Heart left ventricle (tissue), 16 donors: ENCODE measurements at regions not wholly inside any gene's neighbourhood (a gene's known extent, or its start where the extent isn't known, plus 50 kb on each side); places are given as distances from the start of the nearest gene placed in this dataset.

ENCODE experiments used
- ATAC-seq, 4 donors: fragments of 200-7000 bp; cut with Tn5 transposase; one replicate each; pipeline ENCODE4 v1.9.1; 2020 to 2022; ENCODE audit warnings: moderate library complexity in 4 of 4, mild to moderate bottlenecking in 3 of 4, moderate number of reproducible peaks in 1 of 4
- DNase-seq, 5 donors: peaks; one replicate each; pipeline ENCODE4 v3.0.0-alpha.2; 2020
- H3K27ac ChIP-seq, 12 donors: fragments of 200-600 bp; sonication (generic) in 4 of 12; one replicate each; pipeline versions ENCODE4 v1.5.0 to v1.8.0; 2016 to 2022; ENCODE audit warnings: mild to moderate bottlenecking in 2 of 12
- H3K27me3 ChIP-seq, 9 donors: fragments of 200-600 bp; sonication (generic) in 2 of 9; one replicate each; pipeline versions ENCODE4 v1.5.1 to v1.8.0; 2016 to 2022; ENCODE audit warnings: mild to moderate bottlenecking in 3 of 9
- H3K36me3 ChIP-seq, 9 donors: fragments of 200-600 bp; sonication (generic) in 2 of 9; one replicate each; pipeline versions ENCODE4 v1.5.0 to v1.8.0; 2018 to 2022; ENCODE audit warnings: mild to moderate bottlenecking in 2 of 9
- H3K4me1 ChIP-seq, 12 donors: fragments of 200-600 bp; sonication (generic) in 4 of 12; one replicate each; pipeline versions ENCODE4 v1.5.0 to v1.8.0; 2016 to 2022; ENCODE audit warnings: mild to moderate bottlenecking in 3 of 12
- H3K4me3 ChIP-seq, 12 donors: fragments of 200-600 bp; sonication (generic) in 4 of 12; one replicate each; pipeline versions ENCODE4 v1.5.0 to v1.8.0; 2017 to 2022; ENCODE audit warnings: mild to moderate bottlenecking in 9 of 12, moderate library complexity in 4 of 12
- H3K9me3 ChIP-seq, 12 donors: fragments of 200-600 bp; sonication (generic) in 4 of 12; one replicate each; pipeline versions ENCODE4 v1.5.0 to v1.8.0; 2016 to 2022; ENCODE audit warnings: mild to moderate bottlenecking in 1 of 12
- POLR2A ChIP-seq, 2 donors: fragments of 450-650 bp; IDR thresholded peaks; one replicate each; pipeline ENCODE4 v1.6.1; 2017; ENCODE audit warnings: antibody characterized with exemption in 2 of 2, mild to moderate bottlenecking in 2 of 2, moderate library complexity in 2 of 2
- WGBS, 4 donors: extraction: QIAGEN DNeasy Blood & Tissue Kit in 2 of 4; methylation state at CpG; one replicate each; pipeline versions ENCODE4 v1.1.5 to v1.1.7; 2013 to 2018; 5-methylcytosine and 5-hydroxymethylcytosine counted together
- intact Hi-C, 10 donors: fragments of 100-400 bp; cut with DNase I; formaldehyde crosslinking; loops; one replicate each; pipeline versions ENCODE4 v1.11.1 to v1.14.2; 2022
- TF ChIP-seq, protein P1 (sequence below), 12 donors: fragments of 200-600 bp; sonication (generic) in 4 of 12; IDR thresholded peaks; one replicate each; pipeline versions ENCODE4 v1.5.0 to v1.8.0; 2018 to 2022; ENCODE audit warnings: antibody characterized with exemption in 12 of 12, mild to moderate bottlenecking in 5 of 12
- donor health status: ischemic (EF 13 %, LVEDD 7.1; RV severe dilation, severe dysfunction).
- donor health status: healthy with polysubstance abuse.
- donor health status: DM: no; HTN: yes; CAD: no.
- donor health status: DM: no; HTN: no; CAD: no.
- donor health status: ischemic (EF 25% LVEDD 6.9; RV normal size, moderate dysfunction).
- donor health status: ischemic (EF 25% LVEDD 5.7; RV mildly dilated, moderate dysfunction).
- donor health status: healthy.
- donor health status: DM: yes; HTN: yes; CAD: no.
- donor health status: ischemic (EF 35%, LVEDD 5.7; RV mildly dilated, moderate dysfunction).
- donor health status: nonischemic (EF 11% LVEDD 7.7; RV severe dilation, severe dysfunction).
- donor health status: DM: yes; HTN: yes; CAD: no.
- donor health status: PGD.
- donor health status: ischemic (EF 29% LVEDD 5.4; RV normal size, mild dysfunction).
- donor health status: nonischemic (EF 23%, LVEDD 6.1; RV moderate dilation, normal function).

DNA sequence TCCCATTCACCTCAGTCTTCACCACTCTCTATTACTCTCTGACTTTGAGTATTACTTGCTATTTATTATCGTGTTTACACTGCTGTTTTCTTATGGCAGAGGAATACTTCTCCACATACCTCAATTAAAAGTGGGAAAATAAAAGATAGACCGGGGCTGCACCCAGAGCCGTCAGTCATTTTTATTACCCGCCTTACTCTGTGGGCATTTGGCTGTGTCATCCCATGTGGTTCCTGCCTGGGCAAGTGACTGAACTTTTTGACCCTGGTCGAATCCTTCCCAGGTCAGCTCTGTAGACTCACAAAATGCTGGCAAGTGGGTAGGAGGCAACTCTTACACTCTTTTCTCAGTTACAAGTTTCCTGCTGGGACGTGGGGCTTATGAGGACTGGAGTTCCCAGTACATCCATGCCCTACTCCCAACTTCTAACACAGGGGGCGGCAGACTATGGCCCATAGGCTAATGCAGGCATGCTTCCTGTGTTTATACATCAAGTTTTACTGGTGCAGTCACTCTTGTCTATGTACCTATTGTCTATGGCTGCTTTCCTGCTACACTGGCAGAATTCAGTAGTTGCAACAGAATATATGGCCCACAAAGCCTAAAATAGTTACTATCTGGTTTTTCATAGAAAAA, 69.5 kb upstream of the KCND3 start:
- no peak for DNase-seq
- ATAC-seq: no peak
- H3K36me3 ChIP-seq: no peaks in the 10 kb centered on the region
- no peak overlapping the region for H3K4me3 ChIP-seq
- intact Hi-C loops: loop anchor here in 2 of 10 donors (10.0 kb wide), 2 partner anchors 86 to 276 kb away; no protein-coding TSS in a partner anchor
- TF ChIP-seq POLR2A (IDR thresholded peaks at IDR 0.05): no peak
- TF ChIP-seq, protein P1, sequence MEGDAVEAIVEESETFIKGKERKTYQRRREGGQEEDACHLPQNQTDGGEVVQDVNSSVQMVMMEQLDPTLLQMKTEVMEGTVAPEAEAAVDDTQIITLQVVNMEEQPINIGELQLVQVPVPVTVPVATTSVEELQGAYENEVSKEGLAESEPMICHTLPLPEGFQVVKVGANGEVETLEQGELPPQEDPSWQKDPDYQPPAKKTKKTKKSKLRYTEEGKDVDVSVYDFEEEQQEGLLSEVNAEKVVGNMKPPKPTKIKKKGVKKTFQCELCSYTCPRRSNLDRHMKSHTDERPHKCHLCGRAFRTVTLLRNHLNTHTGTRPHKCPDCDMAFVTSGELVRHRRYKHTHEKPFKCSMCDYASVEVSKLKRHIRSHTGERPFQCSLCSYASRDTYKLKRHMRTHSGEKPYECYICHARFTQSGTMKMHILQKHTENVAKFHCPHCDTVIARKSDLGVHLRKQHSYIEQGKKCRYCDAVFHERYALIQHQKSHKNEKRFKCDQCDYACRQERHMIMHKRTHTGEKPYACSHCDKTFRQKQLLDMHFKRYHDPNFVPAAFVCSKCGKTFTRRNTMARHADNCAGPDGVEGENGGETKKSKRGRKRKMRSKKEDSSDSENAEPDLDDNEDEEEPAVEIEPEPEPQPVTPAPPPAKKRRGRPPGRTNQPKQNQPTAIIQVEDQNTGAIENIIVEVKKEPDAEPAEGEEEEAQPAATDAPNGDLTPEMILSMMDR (IDR thresholded peaks at IDR 0.05): no peak
- H3K4me1 ChIP-seq: peaks cover 0 to 47% (median 15%) of the 10 kb centered on the region in 12 donors
- no peak overlapping the region for H3K27ac ChIP-seq
- no peaks in the 10 kb centered on the region for H3K27me3 ChIP-seq
- 79 to 88% (median 83%) methylated on average over 7 of the region's 7 CpGs for WGBS, 4 donors
- no peaks in the 10 kb centered on the region for H3K9me3 ChIP-seq

DNA sequence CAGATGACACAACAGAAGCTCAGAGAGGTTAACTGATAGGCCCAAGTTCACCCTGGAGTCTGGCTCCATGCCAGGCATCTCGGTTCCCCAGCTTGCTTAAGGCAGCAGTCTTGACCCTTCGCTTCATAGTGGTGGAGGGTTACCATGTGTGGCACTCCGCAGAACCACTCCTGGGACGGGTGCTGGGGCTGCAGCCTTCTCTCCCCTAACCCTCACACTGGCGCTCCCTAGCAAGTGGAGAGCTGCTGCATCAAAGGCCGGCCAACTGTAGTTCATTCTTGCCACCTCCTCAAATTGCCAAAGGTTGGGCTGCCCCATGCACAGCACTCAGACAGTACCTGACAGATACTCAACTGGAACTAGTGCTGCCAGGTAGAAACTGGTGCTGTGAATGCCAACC, 70.2 kb upstream of the KCND3 start:
- H3K4me1 ChIP-seq: peaks cover 0 to 42% (median 11%) of the 10 kb centered on the region in 12 donors
- H3K27me3 ChIP-seq: no peaks in the 10 kb centered on the region
- intact Hi-C loops: loop anchor here in 2 of 10 donors (5.0 to 10.0 kb wide), 3 partner anchors 78 to 275 kb away; no protein-coding TSS in a partner anchor
- no peak for ATAC-seq
- no peak overlapping the region for H3K27ac ChIP-seq
- H3K9me3 ChIP-seq: no peaks in the 10 kb centered on the region
- no peak for DNase-seq
- H3K4me3 ChIP-seq: no peak overlapping the region
- 76 to 81% (median 78%) methylated on average over 5 to 6 of the region's 6 CpGs for WGBS, 4 donors
- H3K36me3 ChIP-seq: no peaks in the 10 kb centered on the region
- no peak for TF ChIP-seq POLR2A (IDR thresholded peaks at IDR 0.05)
- TF ChIP-seq, protein P1 (IDR thresholded peaks at IDR 0.05): no peak

DNA sequence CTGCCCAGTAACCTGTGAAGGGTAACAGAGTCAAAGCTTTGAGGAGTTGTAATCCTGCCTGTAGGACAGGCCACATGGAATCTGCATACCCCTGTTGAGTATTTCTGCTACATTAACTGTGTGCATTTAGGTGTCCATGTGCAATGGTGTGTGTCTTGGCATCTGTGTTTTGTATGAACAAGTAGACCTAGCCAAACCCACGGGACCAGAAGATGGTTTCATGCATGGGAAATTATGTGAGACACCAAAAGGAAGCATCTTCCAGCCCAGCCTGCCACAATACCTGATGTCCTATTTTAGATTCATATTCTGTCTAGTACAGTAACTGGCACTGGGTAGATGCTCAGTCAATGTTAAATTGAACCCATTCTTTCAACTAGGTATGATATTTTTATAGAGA, 70.8 kb upstream of the KCND3 start:
- intact Hi-C loops: loop anchor here in 1 of 10 donors (5.0 kb wide), 1 partner anchor 77 kb away; no protein-coding TSS in a partner anchor
- DNase-seq: no peak
- Histone ChIP-seq H3K27ac (no peak overlapping the region), H3K4me3 (no peak overlapping the region), H3K27me3 (no peaks in the 10 kb centered on the region), H3K9me3 (no peaks in the 10 kb centered on the region), H3K36me3 (no peaks in the 10 kb centered on the region), H3K4me1 (peaks cover 0 to 36% (median 10%) of the 10 kb centered on the region in 12 donors)
- no peak for ATAC-seq
- TF ChIP-seq, protein P1 (IDR thresholded peaks at IDR 0.05): no peak
- no peak for TF ChIP-seq POLR2A (IDR thresholded peaks at IDR 0.05)
- WGBS, 4 donors: 63 to 79% (median 70%) methylated on average over 1 of the region's 1 CpG

DNA sequence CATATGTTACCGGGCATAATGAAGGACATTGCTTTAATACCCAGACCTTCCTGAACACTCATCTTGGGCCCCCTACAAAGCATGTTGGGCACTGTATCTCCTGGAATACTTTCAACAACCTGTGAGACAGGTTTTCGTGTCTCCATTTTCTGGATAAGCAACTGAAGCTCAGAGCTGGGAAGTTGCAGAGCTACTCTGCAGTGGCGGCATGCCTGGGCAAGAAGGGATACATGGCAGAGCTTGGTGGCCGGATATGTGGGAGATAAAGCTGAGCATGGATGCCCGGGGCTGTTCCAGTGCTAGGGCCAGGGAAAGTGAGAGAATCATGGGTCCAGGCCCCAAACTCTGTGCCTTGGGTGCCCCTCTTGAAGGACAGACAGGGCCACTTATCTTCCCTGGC, 71.6 kb upstream of the KCND3 start:
- intact Hi-C loops: loop anchor here in 1 of 10 donors (5.0 kb wide), 1 partner anchor 76 kb away; no protein-coding TSS in a partner anchor
- no peaks in the 10 kb centered on the region for H3K27me3 ChIP-seq
- H3K27ac ChIP-seq: no peak overlapping the region
- no peak for DNase-seq
- no peaks in the 10 kb centered on the region for H3K9me3 ChIP-seq
- H3K4me3 ChIP-seq: no peak overlapping the region
- no peak for TF ChIP-seq POLR2A (IDR thresholded peaks at IDR 0.05)
- TF ChIP-seq, protein P1 (IDR thresholded peaks at IDR 0.05): no peak
- no peaks in the 10 kb centered on the region for H3K36me3 ChIP-seq
- WGBS, 4 donors: 71 to 88% (median 85%) methylated on average over 4 to 5 of the region's 5 CpGs
- ATAC-seq: no peak
- H3K4me1 ChIP-seq: peaks cover 0 to 29% (median 5%) of the 10 kb centered on the region in 12 donors
